K562 (cell line): ENCODE measurements at regions not wholly inside any gene's neighbourhood (a gene's known extent, or its start where the extent isn't known, plus 50 kb on each side); places are given as distances from the start of the nearest gene placed in this dataset.
A peak's percentile ranks its signal among the peaks of the same experiment; 100 is the strongest.

Source experiments
- AFF4 ChIP-seq: sonication (generic); formaldehyde crosslinking; IDR thresholded peaks from 2 replicates; pipeline ENCODE4 v1.8.0; 2023; ENCODE audit warnings: mild to moderate bottlenecking, missing genetic modification reagents
- ARHGAP35 ChIP-seq: fragments of 450-650 bp; IDR thresholded peaks from 2 replicates; pipeline ENCODE4 v1.6.1; 2018; ENCODE audit not compliant: partially characterized antibody
- ATF4 ChIP-seq: fragments of 450-650 bp; formaldehyde crosslinking; IDR thresholded peaks from 2 replicates; pipeline ENCODE4 v1.4.0; 2022; ENCODE audit warnings: mild to moderate bottlenecking, moderate library complexity
- C11orf30 ChIP-seq: fragments of 450-650 bp; IDR thresholded peaks from 2 replicates; pipeline ENCODE4 v1.6.1; 2016; ENCODE audit warnings: low read depth, mild to moderate bottlenecking
- CXXC5 ChIP-seq: fragments of 250-450 bp; sonication (Bioruptor Pico); IDR thresholded peaks from 2 replicates; pipeline ENCODE4 v1.8.0; 2022; ENCODE audit warnings: inconsistent platforms, mild to moderate bottlenecking, moderate library complexity
- FOSL1 ChIP-seq: fragments of 200-800 bp; sonication (Bioruptor generic); conservative IDR thresholded peaks from 2 replicates; pipeline ENCODE4 v1.6.1; 2016; ENCODE audit warnings: missing genetic modification characterization, missing compliant biosample characterization
- HMG20A ChIP-seq: fragments of 450-650 bp; formaldehyde crosslinking; conservative IDR thresholded peaks from 2 replicates; pipeline ENCODE4 v1.4.0; 2020; ENCODE audit warnings: mild to moderate bottlenecking, mixed read lengths
- MAFF ChIP-seq: IDR thresholded peaks from 2 replicates; pipeline ENCODE4 v1.6.1; 2012; ENCODE audit warnings: low read length, improper control_type of control experiment
- MAFG ChIP-seq: fragments of 450-650 bp; conservative IDR thresholded peaks from 2 replicates; pipeline ENCODE4 v1.6.1; 2016; ENCODE audit warnings: missing genetic modification characterization, missing compliant biosample characterization
- MAFK ChIP-seq: IDR thresholded peaks from 2 replicates; pipeline ENCODE4 v1.6.1; 2011; ENCODE audit warnings: low read length, improper control_type of control experiment
- NR2C1 ChIP-seq, 2 experiments: fragments of 450-650 bp; IDR thresholded peaks; 2 replicates each; pipeline ENCODE4 v1.6.1; 2017; ENCODE audit warnings: mild to moderate bottlenecking in 2 of 2, antibody characterized with exemption in 1 of 2, inconsistent platforms in 1 of 2, missing compliant biosample characterization in 1 of 2, missing genetic modification characterization in 1 of 2
- RAD21 ChIP-seq, 2 experiments: fragments of 250-450 bp in 1 of 2; fragments of 450-650 bp in 1 of 2; sonication (Bioruptor Pico) in 1 of 2; formaldehyde crosslinking in 1 of 2; IDR thresholded peaks in 1 of 2; conservative IDR thresholded peaks in 1 of 2; 2 replicates each; pipeline versions ENCODE4 v1.4.0 to v1.8.0; 2020 to 2022; ENCODE audit warnings: mild to moderate bottlenecking in 2 of 2, moderate library complexity in 1 of 2
- SMC3 ChIP-seq: conservative IDR thresholded peaks from 2 replicates; pipeline ENCODE4 v1.6.1; 2011; ENCODE audit warnings: low read depth, low read length, improper control_type of control experiment; ENCODE audit not compliant: insufficient read depth
- SP1 ChIP-seq: sonication (generic); formaldehyde crosslinking; IDR thresholded peaks from 2 replicates; pipeline ENCODE4 v1.8.1; 2022; ENCODE audit warnings: mild to moderate bottlenecking, missing genetic modification reagents
- SRSF3 ChIP-seq: fragments of 200-400 bp; formaldehyde crosslinking; IDR thresholded peaks from 2 replicates; pipeline ENCODE4 v1.6.1; 2016; ENCODE audit warnings: mild to moderate bottlenecking, low read length, moderate library complexity; ENCODE audit not compliant: insufficient read depth
- ZC3H4 ChIP-seq: sonication (generic); formaldehyde crosslinking; IDR thresholded peaks from 2 replicates; pipeline ENCODE4 v1.9.0; 2021; ENCODE audit warnings: missing genetic modification reagents, borderline replicate concordance
- ZNF316 ChIP-seq: fragments of 450-650 bp; IDR thresholded peaks from 2 replicates; pipeline ENCODE4 v1.6.1; 2016
- ZNF507 ChIP-seq: conservative IDR thresholded peaks from 2 replicates; pipeline ENCODE4 v1.6.1; 2017; ENCODE audit warnings: missing genetic modification characterization, missing compliant biosample characterization
- ZSCAN32 ChIP-seq: fragments of 450-650 bp; formaldehyde crosslinking; IDR thresholded peaks from 2 replicates; pipeline ENCODE4 v1.4.0; 2020; ENCODE audit warnings: mild to moderate bottlenecking, moderate library complexity
- TF ChIP-seq, protein P1 (sequence below): fragments of 250-450 bp; sonication (Bioruptor Pico); IDR thresholded peaks from 2 replicates; pipeline ENCODE4 v1.5.0; 2021
- TF ChIP-seq, protein P2 (sequence below): sonication (generic); formaldehyde crosslinking; IDR thresholded peaks from 2 replicates; pipeline ENCODE4 v1.8.1; 2023; ENCODE audit warnings: mild to moderate bottlenecking, missing genetic modification reagents

DNA sequence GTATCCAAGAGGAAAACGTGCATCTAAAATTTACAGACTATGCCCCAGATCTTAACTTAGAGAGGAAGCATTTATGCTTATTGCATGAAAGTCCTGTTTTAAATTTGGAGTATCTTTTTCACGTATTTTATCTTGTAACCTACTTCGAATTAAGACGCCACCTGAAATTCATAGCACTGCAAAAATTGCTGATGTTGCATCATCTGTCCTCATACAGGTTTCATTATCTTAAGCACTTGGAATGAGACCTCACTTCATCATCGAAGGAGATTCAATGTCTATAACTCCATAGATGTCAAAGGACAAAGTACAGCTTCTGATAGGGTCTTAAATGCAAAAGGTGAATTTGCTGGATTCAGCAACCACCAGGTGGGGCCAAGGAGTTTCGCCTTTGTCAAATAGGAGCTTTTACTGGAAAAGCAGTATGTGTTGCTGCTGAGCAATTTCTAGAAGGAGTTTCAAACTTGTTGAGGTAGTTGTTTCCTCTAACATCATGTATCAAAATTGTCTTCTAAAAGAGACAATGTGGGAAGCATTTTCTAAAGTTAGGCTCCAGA lies 106.4 kb upstream of the CCDC85A start (continued):
- TF ChIP-seq C11orf30 = peak; percentile 73
- no peak for TF ChIP-seq CXXC5 (CRISPR knock-in tag)
- no peak for TF ChIP-seq SP1
- TF ChIP-seq AFF4 (CRISPR knock-in tag) = no peak
- peak; percentile 63 to 68 for TF ChIP-seq RAD21 (CRISPR knock-in tag; conservative IDR thresholded peaks at IDR 0.05 in 1 of 2, IDR thresholded peaks at IDR 0.05 in 1 of 2)
- TF ChIP-seq, protein P1, sequence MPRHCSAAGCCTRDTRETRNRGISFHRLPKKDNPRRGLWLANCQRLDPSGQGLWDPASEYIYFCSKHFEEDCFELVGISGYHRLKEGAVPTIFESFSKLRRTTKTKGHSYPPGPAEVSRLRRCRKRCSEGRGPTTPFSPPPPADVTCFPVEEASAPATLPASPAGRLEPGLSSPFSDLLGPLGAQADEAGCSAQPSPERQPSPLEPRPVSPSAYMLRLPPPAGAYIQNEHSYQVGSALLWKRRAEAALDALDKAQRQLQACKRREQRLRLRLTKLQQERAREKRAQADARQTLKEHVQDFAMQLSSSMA (CRISPR knock-in tag) = no peak
- peak; percentile 86 for TF ChIP-seq ZNF316
- peak; percentile 66 for TF ChIP-seq SMC3
- TF ChIP-seq SRSF3 = no peak
- TF ChIP-seq ZNF507 = no peak
- TF ChIP-seq HMG20A (CRISPR knock-in tag) = no peak
- peak; percentile 63; the same call in 1 of the 2 replicates for TF ChIP-seq MAFK
- TF ChIP-seq, protein P2, sequence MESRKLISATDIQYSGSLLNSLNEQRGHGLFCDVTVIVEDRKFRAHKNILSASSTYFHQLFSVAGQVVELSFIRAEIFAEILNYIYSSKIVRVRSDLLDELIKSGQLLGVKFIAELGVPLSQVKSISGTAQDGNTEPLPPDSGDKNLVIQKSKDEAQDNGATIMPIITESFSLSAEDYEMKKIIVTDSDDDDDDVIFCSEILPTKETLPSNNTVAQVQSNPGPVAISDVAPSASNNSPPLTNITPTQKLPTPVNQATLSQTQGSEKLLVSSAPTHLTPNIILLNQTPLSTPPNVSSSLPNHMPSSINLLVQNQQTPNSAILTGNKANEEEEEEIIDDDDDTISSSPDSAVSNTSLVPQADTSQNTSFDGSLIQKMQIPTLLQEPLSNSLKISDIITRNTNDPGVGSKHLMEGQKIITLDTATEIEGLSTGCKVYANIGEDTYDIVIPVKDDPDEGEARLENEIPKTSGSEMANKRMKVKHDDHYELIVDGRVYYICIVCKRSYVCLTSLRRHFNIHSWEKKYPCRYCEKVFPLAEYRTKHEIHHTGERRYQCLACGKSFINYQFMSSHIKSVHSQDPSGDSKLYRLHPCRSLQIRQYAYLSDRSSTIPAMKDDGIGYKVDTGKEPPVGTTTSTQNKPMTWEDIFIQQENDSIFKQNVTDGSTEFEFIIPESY = no peak
- no peak for TF ChIP-seq ZC3H4
- peak; percentile 77 for TF ChIP-seq MAFF
- no peak for TF ChIP-seq ARHGAP35
- no peak for TF ChIP-seq NR2C1 (IDR thresholded peaks at IDR 0.05)
- TF ChIP-seq NR2C1 (tag; IDR thresholded peaks at IDR 0.05) = no peak
- TF ChIP-seq ATF4 (CRISPR knock-in tag) = no peak
- TF ChIP-seq FOSL1 = no peak
- TF ChIP-seq MAFG = peak; percentile 75
- peak; percentile 30; the same call in 1 of the 2 replicates for TF ChIP-seq ZSCAN32 (CRISPR knock-in tag)
